Keratinocyte (primary cell): ENCODE measurements at regions not wholly inside any gene's neighbourhood (a gene's known extent, or its start where the extent isn't known, plus 50 kb on each side); places are given as distances from the start of the nearest gene placed in this dataset.

Experiments
- DNase-seq: peaks from one replicate; pipeline ENCODE4 v3.0.0-alpha.2; 2011; ENCODE audit warnings: low read depth, missing footprints, low spot score
- FAIRE-seq: peaks from 2 replicates; lab custom pipeline; 2011; peaks lifted over from hg19 to GRCh38; lab: Jason Lieb, UNC
- H2AFZ ChIP-seq: 2 replicates; pipeline ENCODE4 v1.6.0; 2012; ENCODE audit warnings: low read length, control low read depth, inconsistent platforms; ENCODE audit not compliant: control insufficient read depth
- H3K27ac ChIP-seq: 2 replicates; pipeline ENCODE4 v1.5.1; 2011; ENCODE audit warnings: low read length; ENCODE audit not compliant: control insufficient read depth, insufficient read depth
- H3K27me3 ChIP-seq: 3 replicates; pipeline ENCODE4 v1.6.0; 2011; ENCODE audit warnings: low read length; ENCODE audit not compliant: control insufficient read depth, insufficient read depth; ENCODE audit errors: extremely low read depth
- H3K36me3 ChIP-seq, 2 experiments: 2 replicates in 1 of 2; 3 replicates in 1 of 2; pipeline ENCODE4 v1.5.1; 2011; ENCODE audit warnings: low read length in 2 of 2, mild to moderate bottlenecking in 1 of 2; ENCODE audit not compliant: control insufficient read depth in 2 of 2, insufficient read depth in 2 of 2; ENCODE audit errors: extremely low read depth in 1 of 2
- H3K4me1 ChIP-seq: 3 replicates; pipeline ENCODE4 v1.5.1; 2011; ENCODE audit warnings: low read length; ENCODE audit not compliant: control insufficient read depth, insufficient read depth; ENCODE audit errors: extremely low read depth
- H3K4me2 ChIP-seq: 3 replicates; pipeline ENCODE4 v1.6.0; 2011; ENCODE audit warnings: low read depth, low read length; ENCODE audit not compliant: control insufficient read depth, insufficient read depth; ENCODE audit errors: extremely low read depth
- H3K4me3 ChIP-seq, 3 experiments: fragments of 200-600 bp in 1 of 3; sonication (generic) in 1 of 3; 2 replicates in 2 of 3; 3 replicates in 1 of 3; pipeline ENCODE4 v1.5.1; 2011 to 2016; ENCODE audit warnings: low read length in 3 of 3, mild to moderate bottlenecking in 3 of 3, control low read depth in 2 of 3, inconsistent platforms in 1 of 3, low read depth in 1 of 3, mixed read lengths in 1 of 3, mixed run types in 1 of 3, moderate library complexity in 1 of 3; ENCODE audit not compliant: control insufficient read depth in 2 of 3, insufficient read depth in 2 of 3; ENCODE audit errors: extremely low read depth in 1 of 3
- H3K79me2 ChIP-seq: 2 replicates; pipeline ENCODE4 v1.6.0; 2012; ENCODE audit warnings: low read length; ENCODE audit not compliant: control insufficient read depth, insufficient read depth
- H3K9ac ChIP-seq: 3 replicates; pipeline ENCODE4 v1.6.0; 2011; ENCODE audit warnings: low read length; ENCODE audit not compliant: control insufficient read depth, insufficient read depth; ENCODE audit errors: extremely low read depth
- H3K9me1 ChIP-seq: 3 replicates; pipeline ENCODE4 v1.6.0; 2011; ENCODE audit warnings: low read length; ENCODE audit not compliant: control insufficient read depth, insufficient read depth; ENCODE audit errors: extremely low read depth
- H3K9me3 ChIP-seq: 2 replicates; pipeline ENCODE4 v1.5.1; 2012; ENCODE audit warnings: low read depth, low read length; ENCODE audit not compliant: control insufficient read depth
- H4K20me1 ChIP-seq: 3 replicates; pipeline ENCODE4 v1.6.0; 2011; ENCODE audit warnings: low read length; ENCODE audit not compliant: control insufficient read depth, insufficient read depth; ENCODE audit errors: extremely low read depth
- EZH2 ChIP-seq: IDR thresholded peaks from one replicate; pipeline ENCODE4 v1.6.1; 2012; ENCODE audit warnings: inconsistent platforms, mild to moderate bottlenecking, low read length, moderate library complexity
- dilution Hi-C: fragments of 300-500 bp; cut with MboI; formaldehyde crosslinking; loops from one replicate; pipeline ENCODE4 v1.7.0; 2020; ENCODE audit warnings: low sequenced_read_pairs; ENCODE audit not compliant: extremely low pct_ligation_motif_present
- TF ChIP-seq, protein P1 (sequence below), 3 experiments: IDR thresholded peaks in 1 of 3; conservative IDR thresholded peaks in 1 of 3; optimal IDR thresholded peaks in 1 of 3; 2 replicates in 2 of 3; 3 replicates in 1 of 3; pipeline versions ENCODE3 to v1.5.1; 2011; ENCODE audit warnings: low read length in 3 of 3, mild to moderate bottlenecking in 3 of 3, moderate library complexity in 2 of 3, control low read depth in 1 of 3, inconsistent platforms in 1 of 3; ENCODE audit not compliant: insufficient read depth in 2 of 3; ENCODE audit errors: extremely low read depth in 1 of 3

DNA sequence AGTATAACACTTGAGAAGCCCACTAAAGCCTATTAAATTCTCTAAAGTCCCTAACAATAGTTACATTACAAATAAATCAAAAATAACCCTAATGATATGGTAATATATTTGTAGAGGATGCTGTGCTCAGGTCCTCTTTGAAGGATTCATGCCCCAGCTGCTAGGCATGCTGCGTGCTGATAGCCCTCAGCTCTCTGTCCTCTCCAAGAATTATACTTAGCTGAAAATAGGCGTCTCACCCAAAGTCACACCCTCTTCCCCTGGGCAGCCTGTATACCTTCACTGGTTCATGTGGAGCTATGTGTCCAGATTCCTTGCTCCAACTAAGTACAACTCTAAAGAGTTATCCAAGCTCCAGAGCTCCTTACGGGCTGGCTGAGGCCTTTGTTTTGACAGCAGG is 312.5 kb upstream of the ZNF385D start:
- no peaks in the 10 kb centered on the region for H3K36me3 ChIP-seq
- no peak overlapping the region for H3K9ac ChIP-seq
- no peaks in the 10 kb centered on the region for H3K9me3 ChIP-seq
- H3K4me3 ChIP-seq, result no peak overlapping the region
- dilution Hi-C loops, result no loop called here
- H3K4me1 ChIP-seq, result no peaks in the 10 kb centered on the region
- no peaks in the 10 kb centered on the region for H3K27me3 ChIP-seq
- TF ChIP-seq, protein P1, sequence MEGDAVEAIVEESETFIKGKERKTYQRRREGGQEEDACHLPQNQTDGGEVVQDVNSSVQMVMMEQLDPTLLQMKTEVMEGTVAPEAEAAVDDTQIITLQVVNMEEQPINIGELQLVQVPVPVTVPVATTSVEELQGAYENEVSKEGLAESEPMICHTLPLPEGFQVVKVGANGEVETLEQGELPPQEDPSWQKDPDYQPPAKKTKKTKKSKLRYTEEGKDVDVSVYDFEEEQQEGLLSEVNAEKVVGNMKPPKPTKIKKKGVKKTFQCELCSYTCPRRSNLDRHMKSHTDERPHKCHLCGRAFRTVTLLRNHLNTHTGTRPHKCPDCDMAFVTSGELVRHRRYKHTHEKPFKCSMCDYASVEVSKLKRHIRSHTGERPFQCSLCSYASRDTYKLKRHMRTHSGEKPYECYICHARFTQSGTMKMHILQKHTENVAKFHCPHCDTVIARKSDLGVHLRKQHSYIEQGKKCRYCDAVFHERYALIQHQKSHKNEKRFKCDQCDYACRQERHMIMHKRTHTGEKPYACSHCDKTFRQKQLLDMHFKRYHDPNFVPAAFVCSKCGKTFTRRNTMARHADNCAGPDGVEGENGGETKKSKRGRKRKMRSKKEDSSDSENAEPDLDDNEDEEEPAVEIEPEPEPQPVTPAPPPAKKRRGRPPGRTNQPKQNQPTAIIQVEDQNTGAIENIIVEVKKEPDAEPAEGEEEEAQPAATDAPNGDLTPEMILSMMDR (optimal IDR thresholded peaks at IDR 0.05 in 1 of 3, IDR thresholded peaks at IDR 0.05 in 1 of 3, conservative IDR thresholded peaks at IDR 0.05 in 1 of 3; ENCODE audit: extremely low read depth in 1 of 3, insufficient read depth in 2 of 3, low read length in 3 of 3), result no peak
- TF ChIP-seq EZH2, result no peak
- no peaks in the 10 kb centered on the region for H4K20me1 ChIP-seq
- DNase-seq (no peak), FAIRE-seq (no peak)
- no peaks in the 10 kb centered on the region for H3K79me2 ChIP-seq
- no peak overlapping the region for H3K4me2 ChIP-seq
- no peak overlapping the region for H2AFZ ChIP-seq
- H3K9me1 ChIP-seq, result no peaks in the 10 kb centered on the region
- H3K27ac ChIP-seq, result no peak overlapping the region

DNA sequence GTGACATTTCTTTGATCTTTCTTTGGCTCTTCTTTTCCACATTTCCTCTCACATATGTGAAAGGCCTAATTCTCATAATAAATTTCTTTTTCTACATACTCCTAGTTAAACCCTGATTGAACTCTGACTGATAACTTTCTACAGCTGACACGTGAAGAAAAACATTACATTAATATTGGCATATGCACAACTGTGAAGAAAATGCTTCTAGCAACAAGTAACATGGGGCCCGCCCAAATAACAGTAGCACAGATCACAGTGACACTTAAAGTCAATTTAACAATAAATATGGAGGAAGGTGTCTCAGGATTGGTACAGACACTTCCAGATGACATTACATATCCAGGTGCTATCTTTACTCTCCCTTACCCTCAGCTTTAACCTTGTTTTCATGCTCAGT is 317.6 kb upstream of the ZNF385D start:
- Histone ChIP-seq H2AFZ (no peak overlapping the region), H3K36me3 (no peaks in the 10 kb centered on the region), H3K27ac (no peak overlapping the region), H3K9ac (no peak overlapping the region), H3K4me1 (no peaks in the 10 kb centered on the region), H3K9me3 (no peaks in the 10 kb centered on the region), H3K9me1 (no peaks in the 10 kb centered on the region), H3K4me3 (no peak overlapping the region), H3K79me2 (no peaks in the 10 kb centered on the region), H4K20me1 (no peaks in the 10 kb centered on the region), H3K4me2 (no peak overlapping the region), H3K27me3 (no peaks in the 10 kb centered on the region)
- DNase-seq, result no peak
- no peak for TF ChIP-seq EZH2
- TF ChIP-seq, protein P1 (optimal IDR thresholded peaks at IDR 0.05 in 1 of 3, IDR thresholded peaks at IDR 0.05 in 1 of 3, conservative IDR thresholded peaks at IDR 0.05 in 1 of 3; ENCODE audit: extremely low read depth in 1 of 3, insufficient read depth in 2 of 3, low read length in 3 of 3), result no peak
- FAIRE-seq, result no peak
- dilution Hi-C loops, result no loop called here
